Osteoblast (primary cell): ENCODE measurements at regions not wholly inside any gene's neighbourhood (a gene's known extent, or its start where the extent isn't known, plus 50 kb on each side); places are given as distances from the start of the nearest gene placed in this dataset.

Source experiments
- DNase-seq: peaks from one replicate; pipeline ENCODE4 v3.0.0; 2011; ENCODE audit warnings: low spot score, mixed read lengths; ENCODE audit not compliant: insufficient read length; ENCODE audit errors: missing footprints
- H2AFZ ChIP-seq: 2 replicates; pipeline ENCODE4 v1.6.0; 2011; ENCODE audit warnings: mild to moderate bottlenecking, low read length
- H3K27ac ChIP-seq: 2 replicates; pipeline ENCODE4 v1.5.1; 2011; ENCODE audit warnings: mild to moderate bottlenecking, low read depth, low read length, moderate library complexity
- H3K27me3 ChIP-seq: 2 replicates; pipeline ENCODE4 v1.6.0; 2012; ENCODE audit warnings: mild to moderate bottlenecking, control low read depth, inconsistent platforms, low read length, moderate library complexity; ENCODE audit not compliant: insufficient read depth
- H3K36me3 ChIP-seq: 2 replicates; pipeline ENCODE4 v1.5.1; 2011; ENCODE audit warnings: mild to moderate bottlenecking, low read length, control low read depth, moderate library complexity; ENCODE audit not compliant: insufficient read depth
- H3K4me1 ChIP-seq: 2 replicates; pipeline ENCODE4 v1.5.1; 2011; ENCODE audit warnings: mild to moderate bottlenecking, low read length, control low read depth, moderate library complexity; ENCODE audit not compliant: insufficient read depth
- H3K4me2 ChIP-seq: 2 replicates; pipeline ENCODE4 v1.6.0; 2011; ENCODE audit warnings: mild to moderate bottlenecking, low read length; ENCODE audit not compliant: insufficient read depth
- H3K4me3 ChIP-seq: fragments of 200-600 bp; sonication (generic); 3 replicates; pipeline ENCODE4 v1.5.1; 2012; ENCODE audit warnings: mild to moderate bottlenecking, low read length, inconsistent platforms; ENCODE audit not compliant: insufficient read depth
- H3K79me2 ChIP-seq: 2 replicates; pipeline ENCODE4 v1.6.0; 2012; ENCODE audit warnings: mild to moderate bottlenecking, low read length, control low read depth, inconsistent platforms; ENCODE audit not compliant: insufficient read depth
- H3K9me3 ChIP-seq: 2 replicates; pipeline ENCODE4 v1.5.1; 2011; ENCODE audit warnings: low read depth, low read length, control low read depth
- H4K20me1 ChIP-seq: 2 replicates; pipeline ENCODE4 v1.6.0; 2012; ENCODE audit warnings: mild to moderate bottlenecking, low read length, control low read depth; ENCODE audit not compliant: insufficient read depth
- CTCF ChIP-seq: IDR thresholded peaks from 2 replicates; pipeline ENCODE4 v1.5.1; 2011; ENCODE audit warnings: mild to moderate bottlenecking, low read depth, low read length, moderate library complexity; ENCODE audit errors: extremely low read depth

GRCh38 chr14:58872061-58872460 lies 234.3 kb downstream of the DACT1 start:
- H3K27ac ChIP-seq, result peak overlapping the region; percentile 37
- DNase-seq, result peak; percentile 38
- peaks cover 19% of the 10 kb centered on the region for H3K4me1 ChIP-seq
- H3K4me3 ChIP-seq, result no peak overlapping the region
- no peaks in the 10 kb centered on the region for H3K36me3 ChIP-seq
- TF ChIP-seq CTCF, result no peak
- H3K9me3 ChIP-seq, result no peaks in the 10 kb centered on the region
- peak overlapping the region; percentile 6 for H2AFZ ChIP-seq
- no peaks in the 10 kb centered on the region for H3K79me2 ChIP-seq
- no peaks in the 10 kb centered on the region for H4K20me1 ChIP-seq
- H3K4me2 ChIP-seq, result peak overlapping the region; percentile 45
- no peaks in the 10 kb centered on the region for H3K27me3 ChIP-seq

GRCh38 chr14:58873228-58873953 lies 235.6 kb downstream of the DACT1 start:
- Histone ChIP-seq H3K27me3 (no peaks in the 10 kb centered on the region), H2AFZ (no peak overlapping the region), H3K9me3 (no peaks in the 10 kb centered on the region), H3K79me2 (no peaks in the 10 kb centered on the region), H3K4me2 (no peak overlapping the region), H4K20me1 (no peaks in the 10 kb centered on the region), H3K36me3 (no peaks in the 10 kb centered on the region), H3K4me1 (peaks cover 19% of the 10 kb centered on the region), H3K4me3 (no peak overlapping the region), H3K27ac (no peak overlapping the region)
- TF ChIP-seq CTCF, result no peak
- DNase-seq, result no peak

DNA sequence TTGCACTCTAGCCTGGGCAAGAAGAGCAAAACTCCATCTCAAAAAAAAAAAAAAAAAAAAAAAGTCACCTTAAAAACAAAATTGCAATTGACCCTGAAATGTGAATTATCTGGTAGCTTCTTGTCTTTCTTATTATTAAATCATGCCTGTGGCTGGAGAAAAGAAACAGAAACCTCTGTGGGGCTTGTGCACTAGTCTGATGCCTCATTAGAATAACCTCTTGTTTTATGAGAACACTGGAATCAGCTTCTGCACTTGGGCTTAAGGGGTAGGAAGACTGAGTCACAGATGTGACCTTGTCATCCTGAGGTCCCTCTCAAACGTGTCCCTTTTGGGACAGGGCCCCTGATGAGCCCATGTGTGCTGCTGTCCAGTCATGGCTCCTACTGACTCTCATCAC lies 237.9 kb downstream of the DACT1 start:
- Histone ChIP-seq H3K9me3 (no peaks in the 10 kb centered on the region), H3K4me1 (peaks cover 19% of the 10 kb centered on the region), H2AFZ (no peak overlapping the region), H3K27me3 (no peaks in the 10 kb centered on the region), H3K27ac (no peak overlapping the region), H3K4me2 (no peak overlapping the region), H3K4me3 (no peak overlapping the region), H3K79me2 (no peaks in the 10 kb centered on the region), H3K36me3 (no peaks in the 10 kb centered on the region), H4K20me1 (no peaks in the 10 kb centered on the region)
- no peak for TF ChIP-seq CTCF
- DNase-seq, result no peak

GRCh38 chr14:58876608-58877007 lies 238.8 kb downstream of the DACT1 start:
- H3K4me1 ChIP-seq, result peaks cover 13% of the 10 kb centered on the region
- H3K27me3 ChIP-seq, result no peaks in the 10 kb centered on the region
- no peak for DNase-seq
- no peaks in the 10 kb centered on the region for H3K9me3 ChIP-seq
- TF ChIP-seq CTCF, result no peak
- no peaks in the 10 kb centered on the region for H3K79me2 ChIP-seq
- no peaks in the 10 kb centered on the region for H3K36me3 ChIP-seq
- no peak overlapping the region for H3K4me2 ChIP-seq
- H3K4me3 ChIP-seq, result no peak overlapping the region
- no peaks in the 10 kb centered on the region for H4K20me1 ChIP-seq
- no peak overlapping the region for H3K27ac ChIP-seq
- no peak overlapping the region for H2AFZ ChIP-seq
